ENCODE measurements at regions not wholly inside any gene's neighbourhood (a gene's known extent, or its start where the extent isn't known, plus 50 kb on each side); places are given as distances from the start of the nearest gene placed in this dataset.
"Not testable (repeated sequence)": the region's sequence is repeated elsewhere in the genome, so short reads cannot be mapped to it uniquely, and the experiment has no call there.

DNA sequence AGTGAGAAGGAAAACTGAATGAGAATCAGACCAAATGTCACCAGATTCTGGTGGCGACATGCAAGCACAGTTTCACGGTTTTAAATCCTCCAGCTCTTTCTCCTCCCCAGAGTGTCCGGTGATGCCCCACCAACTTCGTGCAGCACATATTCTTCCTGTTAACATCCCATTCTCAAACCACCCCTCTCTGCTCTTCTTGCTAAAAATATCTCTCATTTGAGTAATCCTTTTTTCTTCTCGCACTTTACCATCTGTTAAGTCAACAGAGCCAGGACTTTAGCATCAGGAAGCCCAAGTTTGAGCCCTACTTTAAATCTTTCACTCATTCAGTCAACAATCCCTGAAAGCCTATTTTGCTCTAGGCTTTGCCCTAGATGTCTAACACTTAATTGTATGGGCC is 68.2 kb upstream of the VGLL4 start:
- no peak for DNase-seq

DNA sequence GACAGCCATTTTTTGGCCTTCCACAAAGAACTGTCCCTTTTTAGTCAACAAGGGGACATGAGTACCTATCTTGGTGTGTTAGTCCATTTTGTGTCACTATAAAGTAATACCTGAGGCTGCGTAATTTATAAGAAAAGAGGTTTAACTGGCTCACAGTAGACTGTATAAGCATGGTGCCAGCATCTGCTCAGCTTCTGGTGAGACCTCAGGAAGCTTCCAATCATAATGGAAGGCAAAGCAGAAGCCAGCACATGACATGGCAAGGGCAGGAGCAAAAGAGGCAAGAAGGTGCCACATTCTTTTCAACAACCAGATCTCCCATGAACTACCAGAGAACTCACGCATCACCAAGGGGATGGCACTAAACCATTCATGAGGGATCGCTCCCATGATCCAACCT is 66.1 kb upstream of the VGLL4 start:
- no peak for DNase-seq

DNA sequence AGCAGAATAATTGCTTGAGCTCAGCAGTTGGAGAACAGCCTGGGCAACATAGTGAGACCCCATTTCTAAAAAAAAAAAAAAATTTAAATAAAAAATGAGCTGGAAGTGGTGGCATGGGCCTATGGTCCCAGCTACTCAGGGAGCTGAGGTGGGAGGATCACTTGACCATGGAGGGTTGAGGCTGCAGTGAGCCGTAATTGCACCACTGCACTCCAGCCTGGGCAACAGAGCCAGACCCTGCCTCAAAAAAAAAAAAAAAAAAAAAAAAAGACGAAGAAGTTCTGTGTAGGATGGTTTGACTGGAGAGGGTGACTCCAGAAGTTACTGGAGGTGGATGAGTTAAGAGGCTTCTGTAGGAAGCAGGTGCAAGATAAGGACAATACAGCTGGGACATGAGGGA is 63.4 kb upstream of the VGLL4 start:
- DNase-seq: not testable (repeated sequence)

GRCh38 chr3:11706604-11707003 is 62.9 kb upstream of the VGLL4 start:
- no peak for DNase-seq

DNA sequence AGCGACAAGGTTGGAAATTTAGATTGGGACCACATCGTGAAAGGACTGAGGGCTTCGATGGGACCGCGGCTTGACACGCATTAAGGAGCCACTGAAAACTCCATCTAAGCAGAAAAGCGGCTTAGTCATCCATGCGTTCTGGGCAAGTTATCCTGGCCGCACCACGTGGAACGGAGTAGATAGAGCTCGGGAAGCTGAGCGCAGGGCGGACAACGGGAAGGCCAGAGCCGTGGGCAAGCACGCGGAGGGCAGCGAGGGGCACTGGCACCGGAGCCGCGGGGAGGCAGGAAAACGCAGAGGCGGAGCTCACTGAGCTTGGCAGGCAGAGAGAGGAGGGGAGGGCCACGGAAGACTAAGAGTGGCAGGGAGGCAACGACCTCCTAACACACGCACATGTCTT is 61.3 kb upstream of the VGLL4 start:
- DNase-seq: no peak

DNA sequence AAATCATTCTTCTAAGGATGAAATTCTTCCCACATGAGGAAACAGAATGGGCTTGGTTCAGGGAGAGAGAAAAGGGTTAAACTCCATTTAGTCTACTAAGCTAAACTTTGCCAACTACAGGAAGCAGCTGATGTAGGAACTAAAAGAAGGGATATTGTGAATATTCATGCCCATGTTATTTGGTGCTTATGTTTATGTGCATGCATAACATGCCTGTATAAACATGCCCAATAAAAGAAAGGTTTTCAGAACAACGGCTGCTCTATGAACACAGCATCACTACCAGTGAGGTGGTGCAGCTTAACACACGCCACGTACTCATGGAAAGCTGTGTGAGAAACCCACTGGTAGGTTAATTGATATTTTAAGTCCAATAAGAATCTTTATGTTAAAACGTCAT is 59.4 kb upstream of the VGLL4 start:
- no peak for DNase-seq

DNA sequence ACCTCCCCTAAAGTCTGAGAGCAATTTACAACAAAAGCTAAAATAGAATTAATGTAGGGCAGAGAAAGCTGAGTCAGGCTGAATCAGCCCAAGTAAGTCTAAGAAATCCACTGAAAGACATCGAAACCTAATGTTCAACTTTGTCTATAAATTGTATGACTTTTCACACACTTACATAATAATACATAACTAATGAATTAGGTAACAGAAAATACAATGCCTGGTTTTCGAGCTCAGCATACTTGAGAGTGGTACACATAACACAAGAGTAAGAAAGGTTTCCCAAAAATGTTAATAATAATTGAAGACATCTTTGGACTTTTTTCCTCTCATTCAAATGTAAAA is 55.3 kb upstream of the VGLL4 start:
- no peak for DNase-seq

DNA sequence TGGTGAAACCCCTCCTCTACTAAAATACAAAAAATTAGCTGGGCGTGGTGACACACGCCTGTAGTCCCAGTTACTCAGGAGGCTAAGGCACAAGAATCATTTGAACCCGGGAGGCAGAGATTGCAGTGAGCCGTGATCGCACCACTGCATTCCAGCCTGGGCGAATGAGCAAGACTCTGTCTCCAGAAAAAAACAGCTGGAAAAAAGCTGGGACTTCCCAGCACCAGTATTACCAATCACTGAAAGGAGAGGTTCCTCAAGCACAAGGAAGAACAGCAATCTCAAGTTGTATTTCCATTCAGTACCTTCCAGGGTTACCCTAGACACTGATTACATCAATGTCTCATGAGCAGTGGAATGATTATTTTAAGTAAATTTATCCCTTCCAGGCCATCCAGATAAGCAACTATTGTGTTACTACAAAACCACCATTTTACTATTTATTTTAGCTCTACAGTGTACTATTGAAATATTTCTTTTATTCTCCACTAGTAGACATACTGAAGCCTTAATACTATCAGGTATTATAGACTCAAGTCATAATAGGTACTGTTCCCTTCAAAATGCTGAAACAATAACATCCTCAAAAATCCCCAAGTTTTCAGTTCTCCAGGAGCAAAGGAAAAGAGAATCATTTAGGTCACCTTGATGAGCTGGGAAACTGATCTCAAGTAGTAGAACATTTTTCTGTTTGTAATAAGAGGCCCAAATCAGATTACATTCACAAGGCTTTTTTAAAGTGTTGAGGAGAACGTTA is 54.8 kb upstream of the VGLL4 start:
- DNase-seq: no peak

DNA sequence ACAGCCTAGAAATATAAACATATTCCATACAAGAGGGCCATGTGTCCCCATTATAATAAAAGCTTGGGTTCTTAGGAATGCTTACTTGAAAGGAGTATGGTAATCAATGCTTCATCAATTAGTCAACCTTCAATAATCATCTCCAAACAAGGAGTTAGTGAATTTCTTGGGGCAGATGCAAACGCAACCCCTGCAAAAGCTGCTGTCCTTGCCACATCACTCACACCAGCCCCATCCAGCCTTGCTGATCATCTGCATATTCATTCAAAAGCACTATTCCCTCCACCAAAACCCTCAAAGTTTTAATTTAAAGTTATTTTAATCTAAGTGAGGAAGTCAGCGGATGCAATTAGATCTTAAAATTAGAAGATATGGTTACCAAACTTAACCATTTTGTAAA is 54.0 kb upstream of the VGLL4 start:
- DNase-seq: no peak

GRCh38 chr3:11696054-11696453 is 52.3 kb upstream of the VGLL4 start:
- no peak for DNase-seq

Measured in CD4-positive, alpha-beta T cell treated with Interleukin-12 subunit alpha and Interleukin-12 subunit beta, for 1 hour (primary cell).